ENCODE measurements at regions not wholly inside any gene's neighbourhood (a gene's known extent, or its start where the extent isn't known, plus 50 kb on each side); places are given as distances from the start of the nearest gene placed in this dataset.

DNA sequence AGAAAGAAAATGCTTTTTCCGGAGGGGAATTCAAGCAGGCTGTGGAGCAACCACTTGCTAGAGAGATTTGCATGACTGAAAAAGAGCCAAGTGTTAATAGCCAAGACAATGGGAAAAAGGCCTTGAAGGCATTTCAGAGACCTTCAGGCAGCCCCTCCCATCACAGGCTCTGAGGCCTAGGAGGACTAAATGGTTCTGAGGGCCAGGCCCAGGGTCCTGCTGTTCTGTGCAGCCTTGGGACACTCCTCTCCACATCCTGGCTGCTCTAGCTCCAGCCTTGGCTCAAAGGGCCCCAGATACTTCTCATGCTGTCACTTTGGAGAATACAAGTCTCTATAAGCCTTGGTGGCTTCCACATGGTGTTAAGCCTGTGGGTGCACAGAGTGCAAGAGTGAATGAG lies 81.8 kb downstream of the B3GNT2 start (continued):
- no peak for TF ChIP-seq THAP7 (CRISPR knock-in tag; IDR thresholded peaks at IDR 0.05)
- TF ChIP-seq ZNF780A (CRISPR knock-in tag; IDR thresholded peaks at IDR 0.05): no peak
- peak; percentile 63; the same call in 1 of the 2 replicates for TF ChIP-seq CBX1 (IDR thresholded peaks at IDR 0.05; ENCODE audit: low read depth)
- TF ChIP-seq ZFP36 (IDR thresholded peaks at IDR 0.05; ENCODE audit: low read depth, low read length, partially characterized antibody): peak; percentile 97
- TF ChIP-seq POLR2H (tag; IDR thresholded peaks at IDR 0.05; ENCODE audit: low read depth): no peak
- 0 out of 2 replicates have a peak, but pooled peaks have one; percentile 34 for TF ChIP-seq XRCC3 (IDR thresholded peaks at IDR 0.05)
- no peak for TF ChIP-seq CHD7 (IDR thresholded peaks at IDR 0.05; ENCODE audit: low read depth, low read length)
- TF ChIP-seq TRIM24 (IDR thresholded peaks at IDR 0.05): peak; percentile 20 to 55; a peak in 1 of 4 replicates
- no peak for TF ChIP-seq ZNF280B (CRISPR knock-in tag; IDR thresholded peaks at IDR 0.05)
- no peak for TF ChIP-seq HDAC8 (tag; IDR thresholded peaks at IDR 0.05)
- no peak for TF ChIP-seq ZBTB9 (CRISPR knock-in tag; IDR thresholded peaks at IDR 0.05)
- no peak for TF ChIP-seq ARID3A (IDR thresholded peaks at IDR 0.05; ENCODE audit: borderline replicate concordance, low read depth, low read length)
